Keratinocyte (primary cell): ENCODE measurements at regions not wholly inside any gene's neighbourhood (a gene's known extent, or its start where the extent isn't known, plus 50 kb on each side); places are given as distances from the start of the nearest gene placed in this dataset.

ENCODE experiments used
- DNase-seq: peaks from one replicate; pipeline ENCODE4 v3.0.0-alpha.2; 2011; ENCODE audit warnings: low read depth, missing footprints, low spot score
- FAIRE-seq: peaks from 2 replicates; lab custom pipeline; 2011; peaks lifted over from hg19 to GRCh38; lab: Jason Lieb, UNC
- H2AFZ ChIP-seq: 2 replicates; pipeline ENCODE4 v1.6.0; 2012; ENCODE audit warnings: low read length, control low read depth, inconsistent platforms; ENCODE audit not compliant: control insufficient read depth
- H3K27ac ChIP-seq: 2 replicates; pipeline ENCODE4 v1.5.1; 2011; ENCODE audit warnings: low read length; ENCODE audit not compliant: control insufficient read depth, insufficient read depth
- H3K27me3 ChIP-seq: 3 replicates; pipeline ENCODE4 v1.6.0; 2011; ENCODE audit warnings: low read length; ENCODE audit not compliant: control insufficient read depth, insufficient read depth; ENCODE audit errors: extremely low read depth
- H3K36me3 ChIP-seq, 2 experiments: 2 replicates in 1 of 2; 3 replicates in 1 of 2; pipeline ENCODE4 v1.5.1; 2011; ENCODE audit warnings: low read length in 2 of 2, mild to moderate bottlenecking in 1 of 2; ENCODE audit not compliant: control insufficient read depth in 2 of 2, insufficient read depth in 2 of 2; ENCODE audit errors: extremely low read depth in 1 of 2
- H3K4me1 ChIP-seq: 3 replicates; pipeline ENCODE4 v1.5.1; 2011; ENCODE audit warnings: low read length; ENCODE audit not compliant: control insufficient read depth, insufficient read depth; ENCODE audit errors: extremely low read depth
- H3K4me2 ChIP-seq: 3 replicates; pipeline ENCODE4 v1.6.0; 2011; ENCODE audit warnings: low read depth, low read length; ENCODE audit not compliant: control insufficient read depth, insufficient read depth; ENCODE audit errors: extremely low read depth
- H3K4me3 ChIP-seq, 3 experiments: fragments of 200-600 bp in 1 of 3; sonication (generic) in 1 of 3; 2 replicates in 2 of 3; 3 replicates in 1 of 3; pipeline ENCODE4 v1.5.1; 2011 to 2016; ENCODE audit warnings: low read length in 3 of 3, mild to moderate bottlenecking in 3 of 3, control low read depth in 2 of 3, inconsistent platforms in 1 of 3, low read depth in 1 of 3, mixed read lengths in 1 of 3, mixed run types in 1 of 3, moderate library complexity in 1 of 3; ENCODE audit not compliant: control insufficient read depth in 2 of 3, insufficient read depth in 2 of 3; ENCODE audit errors: extremely low read depth in 1 of 3
- H3K79me2 ChIP-seq: 2 replicates; pipeline ENCODE4 v1.6.0; 2012; ENCODE audit warnings: low read length; ENCODE audit not compliant: control insufficient read depth, insufficient read depth
- H3K9ac ChIP-seq: 3 replicates; pipeline ENCODE4 v1.6.0; 2011; ENCODE audit warnings: low read length; ENCODE audit not compliant: control insufficient read depth, insufficient read depth; ENCODE audit errors: extremely low read depth
- H3K9me1 ChIP-seq: 3 replicates; pipeline ENCODE4 v1.6.0; 2011; ENCODE audit warnings: low read length; ENCODE audit not compliant: control insufficient read depth, insufficient read depth; ENCODE audit errors: extremely low read depth
- H3K9me3 ChIP-seq: 2 replicates; pipeline ENCODE4 v1.5.1; 2012; ENCODE audit warnings: low read depth, low read length; ENCODE audit not compliant: control insufficient read depth
- H4K20me1 ChIP-seq: 3 replicates; pipeline ENCODE4 v1.6.0; 2011; ENCODE audit warnings: low read length; ENCODE audit not compliant: control insufficient read depth, insufficient read depth; ENCODE audit errors: extremely low read depth
- CTCF ChIP-seq, 3 experiments: IDR thresholded peaks in 1 of 3; conservative IDR thresholded peaks in 1 of 3; optimal IDR thresholded peaks in 1 of 3; 2 replicates in 2 of 3; 3 replicates in 1 of 3; pipeline versions ENCODE3 to v1.5.1; 2011; ENCODE audit warnings: low read length in 3 of 3, mild to moderate bottlenecking in 3 of 3, moderate library complexity in 2 of 3, control low read depth in 1 of 3, inconsistent platforms in 1 of 3; ENCODE audit not compliant: insufficient read depth in 2 of 3; ENCODE audit errors: extremely low read depth in 1 of 3
- EZH2 ChIP-seq: IDR thresholded peaks from one replicate; pipeline ENCODE4 v1.6.1; 2012; ENCODE audit warnings: inconsistent platforms, mild to moderate bottlenecking, low read length, moderate library complexity
- dilution Hi-C: fragments of 300-500 bp; cut with MboI; formaldehyde crosslinking; loops from one replicate; pipeline ENCODE4 v1.7.0; 2020; ENCODE audit warnings: low sequenced_read_pairs; ENCODE audit not compliant: extremely low pct_ligation_motif_present

GRCh38 chr2:11090187-11090586 is 65.1 kb upstream of the SLC66A3 start:
- H3K4me2 ChIP-seq = no peak overlapping the region
- dilution Hi-C loops = no loop called here
- no peak overlapping the region for H3K9ac ChIP-seq
- no peak overlapping the region for H3K4me3 ChIP-seq
- H3K27ac ChIP-seq = no peak overlapping the region
- H2AFZ ChIP-seq = no peak overlapping the region
- H3K4me1 ChIP-seq = no peaks in the 10 kb centered on the region
- no peaks in the 10 kb centered on the region for H4K20me1 ChIP-seq
- H3K27me3 ChIP-seq = no peaks in the 10 kb centered on the region
- H3K79me2 ChIP-seq = no peaks in the 10 kb centered on the region
- H3K36me3 ChIP-seq = no peaks in the 10 kb centered on the region
- TF ChIP-seq EZH2 (no peak), CTCF (optimal IDR thresholded peaks at IDR 0.05 in 1 of 3, IDR thresholded peaks at IDR 0.05 in 1 of 3, conservative IDR thresholded peaks at IDR 0.05 in 1 of 3; ENCODE audit: extremely low read depth in 1 of 3, insufficient read depth in 2 of 3, low read length in 3 of 3) (no peak)
- FAIRE-seq = no peak
- H3K9me3 ChIP-seq = no peaks in the 10 kb centered on the region
- no peak for DNase-seq
- no peaks in the 10 kb centered on the region for H3K9me1 ChIP-seq

GRCh38 chr2:11092701-11093335 is 62.4 kb upstream of the SLC66A3 start:
- no peaks in the 10 kb centered on the region for H3K79me2 ChIP-seq
- TF ChIP-seq EZH2 (no peak), CTCF (optimal IDR thresholded peaks at IDR 0.05 in 1 of 3, IDR thresholded peaks at IDR 0.05 in 1 of 3, conservative IDR thresholded peaks at IDR 0.05 in 1 of 3; ENCODE audit: extremely low read depth in 1 of 3, insufficient read depth in 2 of 3, low read length in 3 of 3) (no peak)
- H3K9me1 ChIP-seq = no peaks in the 10 kb centered on the region
- no peak overlapping the region for H3K27ac ChIP-seq
- no peak overlapping the region for H3K9ac ChIP-seq
- dilution Hi-C loops = no loop called here
- no peak overlapping the region for H2AFZ ChIP-seq
- no peaks in the 10 kb centered on the region for H3K4me1 ChIP-seq
- no peak overlapping the region for H3K4me3 ChIP-seq
- H3K4me2 ChIP-seq = no peak overlapping the region
- FAIRE-seq = no peak
- H3K36me3 ChIP-seq = no peaks in the 10 kb centered on the region
- no peaks in the 10 kb centered on the region for H4K20me1 ChIP-seq
- no peak for DNase-seq
- no peaks in the 10 kb centered on the region for H3K27me3 ChIP-seq
- no peaks in the 10 kb centered on the region for H3K9me3 ChIP-seq
